Activated CD4-positive, CD25-positive, alpha-beta regulatory T cell (primary cell): ENCODE measurements at regions not wholly inside any gene's neighbourhood (a gene's known extent, or its start where the extent isn't known, plus 50 kb on each side); places are given as distances from the start of the nearest gene placed in this dataset.
"Not testable (repeated sequence)": the region's sequence is repeated elsewhere in the genome, so short reads cannot be mapped to it uniquely, and the experiment has no call there.

Experiments
- DNase-seq, 4 experiments: peaks; one replicate each; lab custom pipeline; 2025; lab: John Stamatoyannopoulos, UW

DNA sequence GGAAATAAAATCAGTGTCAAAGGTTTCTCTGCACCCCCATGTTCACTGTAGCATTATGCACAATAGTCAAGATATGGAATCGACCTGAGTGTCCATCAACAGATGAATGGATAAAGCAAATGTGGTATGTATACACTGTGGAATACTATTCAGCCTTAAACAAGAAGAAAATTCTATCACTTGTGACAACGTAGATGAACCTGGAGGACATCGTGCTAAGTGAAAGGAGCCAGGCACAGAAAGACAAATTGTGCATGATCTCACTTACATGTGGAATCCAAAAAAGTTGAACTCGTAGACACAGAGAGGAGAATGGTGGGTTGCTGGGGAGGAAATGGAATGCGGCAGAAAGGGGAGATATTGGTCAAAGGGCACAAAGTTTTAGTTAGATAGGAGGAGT is 136.3 kb upstream of the ESR1 start:
- no peak for DNase-seq

DNA sequence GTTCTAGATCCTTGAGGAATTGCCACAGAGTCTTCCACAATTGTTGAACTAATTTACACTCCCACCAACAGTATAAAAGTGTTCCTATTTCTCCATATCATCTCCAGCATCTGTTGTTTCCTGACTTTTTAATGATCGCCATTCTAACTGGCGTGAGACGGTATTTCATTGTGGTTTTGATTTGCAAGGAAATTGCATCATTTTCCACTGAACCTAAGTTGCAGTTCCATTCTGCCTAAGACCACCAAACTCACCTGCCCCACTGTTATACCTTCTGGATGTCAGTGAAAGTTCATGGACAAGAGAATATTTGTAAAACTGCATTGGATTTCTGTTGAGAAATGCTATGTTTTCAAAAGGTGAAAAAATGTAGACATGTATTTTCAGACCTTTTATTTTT is 132.9 kb upstream of the ESR1 start:
- DNase-seq, result no peak

DNA sequence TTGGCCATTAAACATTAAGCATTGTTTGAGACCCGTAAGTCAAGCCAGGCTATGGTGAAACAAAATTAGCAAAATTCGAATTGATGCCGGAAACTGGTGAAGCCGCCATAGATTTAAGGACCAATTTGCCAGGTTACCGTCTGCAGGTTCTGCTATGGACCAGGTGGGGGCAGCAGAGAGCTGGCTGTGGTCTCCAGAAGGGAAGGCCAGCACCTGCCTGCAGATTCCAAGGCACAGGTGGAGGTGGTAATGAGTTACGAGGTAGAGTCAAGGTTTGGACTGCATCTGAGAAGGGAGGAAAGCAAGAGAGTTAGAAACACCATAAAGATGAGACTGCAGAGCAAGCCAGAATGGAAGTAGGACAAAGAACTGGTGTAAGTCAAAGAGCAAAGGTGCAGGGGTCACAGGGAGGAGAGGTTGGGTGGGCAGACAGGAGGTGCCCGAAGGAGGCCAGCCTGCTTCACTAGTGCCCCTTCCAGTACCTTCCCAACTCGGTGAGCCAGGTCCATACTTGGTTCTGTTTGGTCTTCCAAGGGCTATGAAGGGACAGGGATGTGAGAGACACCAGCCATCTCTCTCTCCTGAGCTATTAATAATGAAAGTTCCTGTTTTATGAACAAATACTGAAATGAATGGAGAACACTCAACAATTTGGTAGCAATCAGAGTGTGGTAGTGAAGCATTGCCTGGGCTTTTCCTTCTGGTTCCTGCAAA is 131.6 kb upstream of the ESR1 start:
- peak in 2 of 4 experiments; percentile 2 to 8 for DNase-seq

- no peak for DNase-seq
Observed at GRCh38 chr6:151676460-151676945, 131.0 kb upstream of the ESR1 start.

DNA sequence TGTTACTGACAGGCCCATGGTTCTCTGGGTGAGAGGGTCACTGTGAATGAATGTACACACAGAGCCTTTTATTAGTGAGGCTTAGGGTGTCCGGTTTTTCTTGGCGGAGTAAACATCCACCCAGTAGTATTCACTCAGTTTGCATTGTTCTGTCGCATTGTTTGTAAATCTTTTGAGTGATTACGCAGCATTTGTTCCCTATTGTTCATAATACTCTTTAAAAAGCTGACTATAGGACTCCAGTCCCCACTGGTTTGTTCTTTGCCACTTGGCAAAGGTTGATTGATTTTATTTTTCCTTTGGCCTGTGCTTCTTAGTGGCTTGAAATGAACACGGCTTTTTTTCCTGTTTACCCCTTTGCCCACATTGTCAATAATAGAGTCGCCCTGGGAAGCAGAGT is 130.1 kb upstream of the ESR1 start:
- DNase-seq, result no peak

- DNase-seq, result no peak
Observed at GRCh38 chr6:151679081-151679480, 128.4 kb upstream of the ESR1 start.

DNA sequence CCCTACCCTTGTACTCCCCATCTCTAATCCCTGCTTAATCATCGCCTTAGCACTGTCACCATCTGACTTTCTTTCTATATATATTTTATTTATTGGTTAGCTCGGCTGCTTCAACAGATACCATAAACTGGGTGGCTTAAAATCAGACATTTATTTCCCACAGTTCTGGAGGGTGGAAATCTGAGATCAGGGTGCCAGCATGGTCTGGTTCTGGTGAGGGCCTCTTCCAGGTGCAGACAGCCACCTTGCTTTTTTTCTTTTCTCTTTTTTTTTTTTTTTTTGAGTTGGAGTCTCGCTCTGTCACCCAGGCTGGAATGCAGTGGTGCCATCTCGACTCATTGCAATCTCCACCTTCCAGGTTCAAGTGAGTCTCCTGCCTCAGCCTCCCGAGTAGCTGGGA is 127.5 kb upstream of the ESR1 start:
- no peak for DNase-seq

GRCh38 chr6:151680846-151681432 is 126.5 kb upstream of the ESR1 start:
- no peak for DNase-seq

- DNase-seq, result no peak
Observed at GRCh38 chr6:151681433-151682059, 125.9 kb upstream of the ESR1 start.

DNA sequence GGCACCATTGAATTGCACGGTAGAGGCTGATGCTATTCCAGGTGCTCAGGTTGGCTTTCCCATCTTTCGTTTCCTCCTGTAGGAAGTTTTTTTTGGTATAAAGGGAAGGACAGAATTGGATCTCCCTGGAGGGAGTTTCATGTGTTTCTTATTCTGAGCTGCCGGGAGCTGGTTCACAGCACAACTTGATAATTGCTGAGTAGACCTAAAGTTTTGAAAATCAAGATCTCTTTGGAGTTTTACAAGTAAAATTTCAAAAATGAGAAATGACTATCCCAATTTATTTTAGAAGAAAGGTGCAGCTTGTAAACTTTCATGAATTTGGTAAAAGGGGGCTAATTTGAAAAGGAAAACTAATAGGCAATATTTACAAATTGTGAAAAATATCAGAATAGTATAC is 125.2 kb upstream of the ESR1 start:
- DNase-seq, result no peak

GRCh38 chr6:151682922-151683321 is 124.6 kb upstream of the ESR1 start:
- no peak for DNase-seq

DNA sequence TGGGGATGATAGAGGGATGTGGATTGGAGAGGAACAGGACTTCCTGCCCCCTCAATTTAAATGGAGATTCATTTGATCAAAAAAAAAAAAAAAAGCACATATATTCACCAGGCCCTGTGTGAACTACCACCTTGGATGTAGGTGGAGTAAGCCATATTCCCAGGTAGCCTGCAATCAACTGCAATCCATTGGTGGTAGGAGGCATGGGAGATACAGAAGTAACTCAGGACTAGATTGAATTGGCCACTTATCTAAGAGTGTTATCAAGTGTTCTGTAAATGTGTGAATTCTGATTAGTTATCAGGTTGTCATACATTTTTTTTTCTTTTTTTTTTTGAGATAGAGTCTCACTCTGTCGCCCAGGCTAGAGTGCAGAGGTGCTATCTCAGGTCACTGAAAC is 124.1 kb upstream of the ESR1 start:
- DNase-seq, result no peak

DNA sequence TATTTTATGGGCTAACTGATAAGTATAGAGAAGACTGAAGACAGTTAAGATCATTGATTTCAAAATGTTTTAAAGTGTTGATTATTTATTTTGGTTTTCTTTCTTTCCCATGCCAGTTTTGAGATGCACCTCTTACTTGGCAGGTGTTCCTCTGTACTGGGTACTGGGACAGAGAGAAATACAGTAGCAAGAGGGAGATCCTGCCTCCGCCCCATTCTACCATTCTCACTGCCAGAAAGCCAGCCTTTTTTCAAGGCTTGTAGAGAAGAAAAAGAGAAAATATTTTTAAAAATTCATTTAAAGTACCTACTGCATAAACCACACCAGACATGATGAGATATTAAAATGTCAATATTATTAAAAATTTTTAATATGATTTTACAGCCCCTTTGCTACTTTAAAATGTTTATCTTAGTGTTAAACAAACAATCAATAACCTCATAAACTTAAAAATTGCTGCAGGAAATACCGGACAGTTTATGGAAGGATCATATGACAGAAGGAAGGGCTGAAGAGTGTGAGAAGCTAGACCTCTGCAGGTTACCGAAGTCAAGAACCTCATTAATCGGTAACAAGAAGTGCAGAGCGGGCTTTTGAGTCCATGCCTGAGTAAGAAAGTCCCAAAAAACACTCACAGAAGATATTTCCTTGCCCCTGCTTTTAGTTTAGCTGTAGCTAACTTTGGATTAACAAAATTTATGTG is 117.8 kb upstream of the ESR1 start:
- no peak for DNase-seq

GRCh38 chr6:151690303-151690702 is 117.2 kb upstream of the ESR1 start:
- no peak for DNase-seq

DNA sequence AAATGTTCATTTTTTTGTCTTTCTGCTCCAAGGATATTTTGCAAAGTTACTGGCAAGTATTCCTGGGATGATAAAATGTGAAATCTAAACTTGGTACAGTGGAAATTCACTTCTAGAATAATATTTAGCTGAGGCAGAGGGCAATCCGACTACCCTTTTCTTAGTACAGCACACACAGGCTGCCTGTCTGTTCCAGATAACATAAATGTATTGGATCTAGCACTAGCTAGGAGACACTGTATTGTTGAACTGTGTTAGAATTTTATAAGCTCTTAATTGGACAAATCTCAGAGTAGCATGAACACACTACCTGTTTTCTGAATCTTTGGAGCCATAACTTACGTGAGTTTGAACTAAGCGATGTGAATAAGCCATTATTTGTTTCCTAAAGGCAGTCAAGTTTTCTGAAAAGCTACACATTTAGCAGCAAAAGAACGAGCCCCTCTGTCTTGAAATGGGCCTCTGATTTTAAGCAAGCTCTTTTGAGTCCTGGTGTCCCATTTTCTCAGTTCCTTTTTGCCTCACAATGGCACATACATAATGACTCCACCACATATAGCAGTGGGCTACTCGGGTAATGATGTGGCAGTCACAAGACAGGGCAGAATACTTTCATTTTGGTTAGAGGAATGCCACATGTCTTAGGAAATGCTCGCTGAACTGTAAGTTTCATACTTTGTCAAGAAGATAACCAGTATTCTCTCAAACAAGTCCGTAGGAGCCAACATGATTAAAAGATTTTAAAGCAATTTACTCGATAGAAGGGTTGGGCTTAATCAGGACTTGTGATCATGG is 116.5 kb upstream of the ESR1 start:
- DNase-seq, result no peak

GRCh38 chr6:151692216-151692615 is 115.3 kb upstream of the ESR1 start:
- DNase-seq, result no peak

GRCh38 chr6:151693366-151693765 is 114.1 kb upstream of the ESR1 start:
- no peak for DNase-seq

DNA sequence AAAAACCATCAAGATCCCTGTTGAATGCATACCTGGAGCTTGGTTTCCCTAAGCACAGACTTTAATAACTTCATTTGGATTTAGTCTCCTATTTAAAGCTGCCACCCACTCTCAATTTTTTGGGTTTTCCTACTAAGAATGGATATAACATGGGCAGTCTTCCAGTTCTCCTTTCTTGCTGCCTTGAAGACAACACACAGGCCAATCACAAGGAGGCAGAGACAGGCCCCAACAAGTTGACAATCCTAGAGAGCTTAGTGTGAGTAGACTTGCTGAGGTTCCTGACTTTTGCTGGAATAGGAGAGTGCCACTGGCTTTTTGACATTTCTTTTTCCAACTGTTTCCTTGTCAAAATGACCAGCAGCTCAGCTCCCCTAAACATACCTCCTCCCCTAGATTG is 112.3 kb upstream of the ESR1 start:
- no peak for DNase-seq

DNA sequence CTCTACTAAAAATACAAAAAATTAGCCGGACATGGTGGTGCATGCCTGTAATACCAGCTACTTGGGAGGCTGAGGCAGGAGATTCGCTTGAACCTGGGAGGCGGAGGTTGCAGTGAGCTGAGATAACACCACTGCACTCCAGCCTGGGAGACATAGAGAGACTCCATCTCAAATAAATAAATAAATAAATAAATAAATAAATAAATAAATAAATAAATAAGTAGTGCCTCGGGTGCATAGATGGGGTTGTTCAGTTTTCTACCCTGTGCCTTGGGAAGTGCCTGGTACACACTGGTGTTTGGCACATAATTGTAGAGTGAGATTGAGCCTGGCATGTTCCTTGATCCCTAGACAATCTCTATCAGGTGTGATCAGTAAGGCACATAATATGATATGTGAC is 111.2 kb upstream of the ESR1 start:
- DNase-seq, result not testable (repeated sequence)

DNA sequence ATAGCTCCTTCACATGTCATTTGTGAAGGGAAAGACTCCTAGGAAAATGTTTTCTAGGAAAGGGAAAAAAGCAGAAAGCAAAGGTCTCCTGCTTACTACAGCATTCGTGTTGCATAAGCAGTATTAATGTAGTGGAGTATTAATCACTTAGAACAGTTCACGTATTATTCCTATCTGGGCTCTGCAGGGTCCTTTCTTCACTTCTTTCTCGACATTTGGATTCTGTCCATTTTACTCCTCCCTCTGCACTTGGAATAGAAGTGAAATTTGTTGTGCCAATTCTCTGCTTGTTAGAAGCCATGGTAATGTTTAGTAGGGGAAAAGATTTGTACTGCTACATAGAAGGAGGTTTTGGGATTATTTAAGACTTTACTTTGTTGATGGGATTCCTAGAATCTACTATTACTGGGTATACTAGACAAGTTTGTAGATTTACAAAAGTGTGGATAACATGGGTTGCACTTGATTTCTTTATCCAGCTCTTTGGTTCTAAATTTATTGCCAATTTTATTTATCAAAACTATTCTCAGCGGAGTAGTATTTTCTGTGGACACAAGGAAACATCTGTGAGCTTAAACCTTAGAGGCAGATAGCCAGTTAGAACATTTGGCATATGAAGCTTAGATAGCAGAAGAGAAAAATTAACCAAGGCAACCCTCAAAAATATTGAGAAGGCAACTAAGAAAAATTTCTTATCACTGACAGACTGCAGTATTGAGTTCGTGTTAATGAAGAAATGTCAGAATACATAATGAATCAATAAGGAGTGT is 108.4 kb upstream of the ESR1 start:
- no peak for DNase-seq

DNA sequence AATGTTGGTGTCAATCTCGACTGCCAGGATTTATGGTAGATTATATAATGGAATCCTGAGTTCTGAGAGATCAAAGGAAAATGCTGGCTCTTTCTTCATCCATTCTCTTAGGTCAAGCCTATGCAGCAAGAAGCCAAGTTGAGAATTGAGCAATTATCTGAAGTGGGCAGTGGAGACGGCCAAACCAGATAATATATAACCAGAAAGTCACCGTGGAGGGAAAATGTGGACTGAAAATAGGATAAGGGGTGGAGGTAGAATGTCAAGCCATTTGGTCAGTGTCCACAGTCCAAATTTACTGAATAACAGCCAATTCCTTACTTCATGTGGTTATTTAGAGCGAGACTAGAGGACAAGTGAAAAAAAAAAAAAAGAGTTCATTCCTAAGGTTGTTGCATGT is 107.8 kb upstream of the ESR1 start:
- no peak for DNase-seq
